HG02884 (cell line): ENCODE measurements at regions not wholly inside any gene's neighbourhood (a gene's known extent, or its start where the extent isn't known, plus 50 kb on each side); places are given as distances from the start of the nearest gene placed in this dataset.

Experiments used
- ATAC-seq: cut with Tn5 transposase; IDR thresholded peaks from one replicate; pipeline ENCODE4 v1.9.1; 2021; ENCODE audit warnings: mild to moderate bottlenecking, moderate library complexity; ENCODE audit not compliant: unreplicated experiment

DNA sequence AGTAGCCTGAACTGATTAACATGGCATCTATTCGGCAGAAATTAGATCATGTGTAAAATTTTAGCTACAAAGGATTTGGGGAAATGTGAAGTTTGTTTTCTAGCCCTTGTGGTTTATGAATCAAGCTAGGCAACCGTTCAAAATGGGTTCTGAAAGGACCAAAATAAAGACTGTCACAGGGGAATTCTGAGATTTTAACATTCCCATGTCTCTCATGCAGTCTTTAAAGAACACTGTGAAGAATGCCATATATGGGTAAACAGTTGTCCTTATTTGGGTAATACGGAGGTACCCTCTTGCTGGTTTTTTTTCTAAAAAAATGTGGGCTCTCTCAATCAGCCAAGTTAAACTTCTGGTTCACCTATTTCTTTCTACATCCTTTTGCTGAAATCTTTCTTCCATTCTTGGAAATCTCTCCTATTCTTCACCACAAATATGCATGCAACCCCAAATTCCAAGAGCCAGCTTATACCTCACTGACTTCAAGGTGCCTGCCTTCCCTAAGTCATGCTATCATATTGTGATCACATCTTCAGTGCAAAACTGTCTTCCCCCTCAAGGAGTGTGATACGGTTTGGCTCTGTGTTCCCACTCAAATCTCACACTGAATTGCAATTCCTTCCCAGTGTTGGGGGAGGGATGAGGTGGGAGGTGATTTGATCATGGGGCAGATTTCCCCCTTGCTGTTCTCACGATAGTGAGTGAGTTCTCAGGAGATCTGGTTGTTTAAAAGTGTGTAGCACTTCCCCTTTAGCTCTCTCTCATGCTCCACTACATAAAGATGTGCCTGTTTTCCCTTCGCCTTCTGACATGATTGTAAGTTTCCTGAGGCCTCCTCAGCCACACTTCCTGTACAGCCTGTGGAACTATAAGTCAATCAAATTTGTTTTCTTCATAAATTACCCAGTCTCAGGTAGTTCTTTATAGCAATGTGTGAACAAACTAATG lies 308.7 kb downstream of the TTLL7 start:
- ATAC-seq, result no peak

- no peak for ATAC-seq
Observed at GRCh38 chr1:83682132-83682531, 316.8 kb downstream of the TTLL7 start.

DNA sequence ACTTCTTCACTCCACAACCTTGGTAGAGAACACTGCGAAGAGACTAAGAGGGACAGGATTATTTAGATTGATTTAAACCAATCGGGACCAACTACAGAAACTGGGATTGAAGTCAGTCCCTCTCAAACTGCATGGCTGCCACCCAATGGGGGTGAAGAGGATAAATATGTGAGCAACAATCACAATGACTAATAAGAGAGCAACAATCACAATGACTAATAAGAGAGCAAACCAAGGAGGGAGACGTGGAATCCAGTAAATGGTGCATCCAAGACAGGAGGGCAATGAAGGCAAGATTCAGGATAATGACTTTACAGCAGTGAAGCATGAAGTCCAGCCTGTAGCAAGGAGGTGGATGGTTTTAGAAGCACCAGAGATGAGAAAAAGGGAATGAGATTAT lies 322.8 kb downstream of the TTLL7 start:
- no peak for ATAC-seq

DNA sequence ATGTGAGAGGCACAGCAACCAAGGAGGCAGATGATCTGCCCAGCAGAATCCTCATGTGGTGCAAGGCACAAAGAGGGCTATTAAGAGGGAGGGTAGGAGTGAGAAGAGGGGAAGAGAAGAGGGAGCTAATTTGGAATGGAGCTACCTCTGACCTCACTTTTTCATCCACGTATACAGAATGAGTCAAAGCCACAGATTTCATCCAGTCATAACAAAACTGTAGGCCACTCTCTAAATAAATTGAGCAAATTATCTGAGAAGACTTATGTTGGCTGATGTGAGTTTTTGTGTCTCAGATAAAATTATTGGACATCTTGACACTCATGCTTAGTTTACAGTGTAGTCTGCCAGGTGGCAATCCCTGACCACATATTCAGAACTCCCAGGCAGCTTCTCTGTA lies 325.6 kb downstream of the TTLL7 start:
- peak; percentile 86 for ATAC-seq

GRCh38 chr1:83671586-83671985 lies 327.3 kb downstream of the TTLL7 start:
- ATAC-seq, result no peak

DNA sequence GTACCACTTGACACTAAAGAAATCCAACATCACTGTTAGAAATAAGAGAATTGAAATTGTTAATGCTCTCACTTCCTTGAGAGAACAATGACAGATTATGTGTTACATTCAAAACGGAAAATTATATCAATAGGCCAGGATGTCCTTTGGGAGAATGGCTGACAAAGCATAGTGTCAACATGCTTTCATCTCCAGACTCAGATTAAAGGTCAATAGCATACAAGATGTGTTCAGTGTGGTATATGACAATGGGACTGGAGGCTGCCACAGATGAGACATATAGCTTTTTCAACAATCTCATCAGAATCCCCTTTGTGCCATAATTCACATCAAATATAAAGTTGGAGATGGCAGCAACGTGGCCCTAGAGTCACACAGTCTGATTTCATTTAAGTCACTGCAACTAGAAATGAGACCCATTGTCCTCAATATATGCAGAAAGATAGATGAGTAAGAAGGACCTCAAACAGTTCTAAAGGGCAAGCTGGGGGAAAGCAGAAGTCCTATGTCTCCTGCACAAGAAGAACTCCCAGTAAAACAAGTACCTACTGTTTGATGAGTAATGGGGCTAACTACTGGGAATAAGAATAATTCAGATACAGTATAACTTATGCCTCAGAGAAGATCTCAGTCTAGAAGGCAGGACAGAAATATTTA lies 327.9 kb downstream of the TTLL7 start:
- no peak for ATAC-seq

GRCh38 chr1:83641796-83642443 lies 357.0 kb downstream of the TTLL7 start:
- ATAC-seq, result no peak

- ATAC-seq, result no peak
Observed at GRCh38 chr1:83641206-83641658, 357.7 kb downstream of the TTLL7 start.

GRCh38 chr1:83639785-83640184 lies 359.1 kb downstream of the TTLL7 start:
- ATAC-seq, result no peak

GRCh38 chr1:83637586-83637985 lies 361.3 kb downstream of the TTLL7 start:
- ATAC-seq, result no peak

GRCh38 chr1:83637009-83637408 lies 361.9 kb downstream of the TTLL7 start:
- ATAC-seq, result no peak

DNA sequence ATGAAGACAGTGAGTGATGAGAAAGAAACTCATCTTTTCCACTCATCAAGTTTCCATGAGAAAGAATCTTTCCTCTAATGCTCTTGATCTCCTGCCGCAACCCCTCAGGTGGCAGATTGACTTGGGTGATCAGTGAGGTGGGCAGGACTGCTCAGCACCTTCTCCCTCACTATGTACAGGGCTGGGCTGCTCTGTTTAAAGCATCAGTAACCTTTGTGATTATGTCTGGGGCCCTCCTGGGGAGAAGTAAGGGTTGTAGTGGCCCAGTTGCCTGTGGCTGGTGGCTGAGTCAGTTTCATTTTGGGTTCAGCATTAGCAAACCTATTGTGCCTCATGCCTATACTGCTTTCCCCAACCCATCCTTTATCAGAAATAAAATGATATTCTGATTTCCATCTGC lies 366.0 kb downstream of the TTLL7 start:
- ATAC-seq, result no peak

DNA sequence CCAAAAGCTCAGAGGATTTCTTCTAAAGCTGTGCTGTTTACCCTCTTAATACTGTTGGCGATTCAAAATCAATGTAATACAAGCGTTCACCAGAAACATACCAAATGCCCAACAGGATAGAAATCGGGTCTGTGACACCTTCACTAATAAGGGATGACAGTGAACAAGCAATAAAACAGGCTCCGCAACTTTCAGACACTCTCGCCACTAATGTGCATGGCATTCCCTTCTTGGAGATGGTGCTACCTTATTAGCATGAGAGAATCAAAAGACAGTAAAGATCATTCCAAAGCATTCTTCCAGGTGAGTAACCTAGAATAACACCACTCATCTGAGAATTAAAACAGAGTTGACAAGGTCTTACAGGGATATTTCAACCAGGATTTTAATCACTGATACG lies 367.1 kb downstream of the TTLL7 start:
- ATAC-seq, result no peak

DNA sequence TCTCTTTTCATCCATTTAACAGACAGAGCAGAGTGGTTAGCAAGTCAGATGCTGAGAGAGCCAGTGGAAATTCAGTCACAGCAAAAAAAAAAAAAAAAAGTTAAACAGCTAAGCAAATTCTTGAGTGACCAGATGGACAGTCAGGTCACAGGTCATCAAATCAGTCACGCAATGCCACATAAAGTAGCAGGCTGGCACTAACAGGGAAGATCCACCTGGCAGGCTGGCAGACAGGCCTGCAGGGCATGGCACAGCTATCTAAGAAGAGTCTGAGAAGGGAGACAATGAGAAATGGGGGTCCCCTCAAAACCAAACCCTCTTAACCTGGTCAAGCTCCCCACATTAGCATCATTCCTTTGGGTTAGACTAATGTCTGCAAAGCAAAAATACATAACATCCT lies 371.9 kb downstream of the TTLL7 start:
- no peak for ATAC-seq

- no peak for ATAC-seq
Observed at GRCh38 chr1:83626603-83627002, 372.3 kb downstream of the TTLL7 start.

DNA sequence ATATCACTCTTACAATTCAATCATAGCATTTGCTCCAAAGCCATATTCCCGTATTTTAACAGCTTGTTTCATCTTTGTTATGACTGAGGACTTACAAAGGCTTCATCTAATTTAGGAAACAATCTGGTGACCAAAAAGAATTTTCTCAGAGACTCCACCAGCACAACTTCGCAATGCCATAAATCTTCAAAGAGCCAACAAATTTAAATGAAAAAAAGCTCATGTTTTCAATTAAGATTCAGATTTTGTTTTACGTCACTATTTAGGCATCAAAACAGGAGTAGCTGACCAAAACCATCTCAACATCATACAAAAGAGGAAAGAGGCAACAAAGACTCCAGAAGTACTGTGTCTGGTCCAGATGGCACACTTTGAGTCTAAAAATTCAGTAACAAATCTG lies 373.3 kb downstream of the TTLL7 start:
- ATAC-seq, result no peak

DNA sequence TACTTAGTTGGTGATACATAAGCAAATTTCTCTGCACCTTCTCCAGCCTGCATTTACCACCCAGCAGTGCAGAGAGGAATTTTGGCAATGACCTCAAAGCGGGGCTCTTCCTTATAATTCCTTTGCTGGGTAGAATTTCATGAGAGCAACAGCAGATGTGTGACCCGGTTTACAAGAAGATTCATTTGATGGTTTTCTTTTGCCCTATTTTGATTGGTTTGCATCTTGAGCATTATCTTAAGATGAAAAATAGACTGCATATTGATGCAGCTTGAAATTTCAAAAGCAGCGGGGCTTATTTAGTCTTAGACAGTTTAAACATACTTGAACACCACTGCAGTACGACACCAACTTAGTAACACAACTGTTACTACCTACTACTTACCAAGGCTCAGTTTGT lies 378.9 kb downstream of the TTLL7 start:
- no peak for ATAC-seq

DNA sequence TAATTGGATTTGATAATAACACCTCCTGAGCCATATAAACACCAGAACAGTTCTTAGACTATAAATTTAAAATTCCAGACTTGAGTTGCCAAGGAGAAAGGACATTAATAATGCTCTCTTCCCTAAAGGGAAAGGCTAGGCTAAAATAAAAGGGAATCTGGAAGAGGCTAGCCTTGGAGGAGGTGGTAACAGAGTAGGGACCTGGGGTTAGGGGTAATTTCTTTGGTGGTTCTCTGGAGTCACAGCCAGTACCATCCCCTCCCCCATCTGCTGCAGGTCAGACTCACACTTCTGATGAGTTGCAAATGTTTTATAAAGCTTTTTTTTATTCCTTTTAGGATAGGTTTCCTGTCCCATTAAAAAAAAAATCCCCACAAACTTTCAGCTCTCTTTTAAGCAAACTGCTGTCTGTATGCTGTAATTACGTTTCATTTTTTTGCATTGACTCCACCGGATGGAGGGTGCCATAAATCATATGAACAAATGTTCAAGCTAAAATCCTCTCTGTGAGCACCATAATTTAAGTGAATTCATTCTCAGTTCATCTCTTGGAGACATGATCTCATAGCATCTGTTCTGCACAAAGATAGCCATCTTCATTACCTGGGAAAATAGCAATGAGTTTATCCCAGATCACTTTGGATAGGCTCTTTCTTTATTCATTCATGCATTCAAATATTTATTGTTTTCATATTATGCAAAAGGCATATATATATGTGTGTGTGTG lies 379.6 kb downstream of the TTLL7 start:
- ATAC-seq, result no peak

DNA sequence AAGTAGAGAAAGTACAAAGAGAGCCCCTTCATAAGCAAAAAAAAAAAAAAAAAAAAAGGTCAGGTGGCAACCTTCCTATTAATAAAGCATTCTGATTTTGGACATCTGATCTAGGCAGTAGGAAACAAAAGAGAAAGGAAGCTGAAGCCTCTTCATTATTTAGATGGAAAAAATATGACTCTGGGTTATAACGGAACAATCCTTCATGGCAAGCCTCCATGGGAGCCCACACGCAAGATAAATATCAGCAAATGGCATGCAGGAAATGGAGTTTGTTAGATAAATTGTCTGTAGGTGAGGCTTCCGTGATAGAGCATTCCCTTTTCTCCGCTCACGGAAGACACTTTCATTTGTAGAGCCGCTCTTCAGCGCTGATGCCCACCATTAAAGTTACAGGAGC lies 381.0 kb downstream of the TTLL7 start:
- ATAC-seq, result no peak

DNA sequence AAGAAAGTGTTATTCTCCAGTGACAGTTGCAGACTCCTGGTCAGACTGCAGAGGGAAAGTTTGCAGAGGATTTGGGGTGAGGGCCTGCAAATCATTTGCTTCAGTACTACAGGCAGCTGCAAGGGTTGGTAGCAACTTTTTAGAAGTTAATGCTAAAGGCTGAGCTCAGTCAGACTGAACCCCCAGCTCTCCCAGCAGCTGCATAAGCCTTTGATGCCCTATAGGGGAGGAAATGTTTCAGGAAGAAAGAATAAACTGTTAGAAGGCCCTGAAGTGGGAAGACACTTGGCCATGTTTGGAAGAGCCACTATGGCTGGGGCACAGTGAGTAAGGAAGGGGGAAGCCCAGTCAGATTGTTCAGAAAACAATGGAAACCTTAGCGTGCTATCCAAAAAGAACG lies 383.6 kb downstream of the TTLL7 start:
- ATAC-seq, result no peak

- ATAC-seq, result no peak
Observed at GRCh38 chr1:83606416-83606955, 392.4 kb downstream of the TTLL7 start.
